Activated naive CD4-positive, alpha-beta T cell treated with anti-CD3 and anti-CD28 coated beads for 36 hours (primary cell): ENCODE measurements at regions not wholly inside any gene's neighbourhood (a gene's known extent, or its start where the extent isn't known, plus 50 kb on each side); places are given as distances from the start of the nearest gene placed in this dataset.
"Not testable (repeated sequence)": the region's sequence is repeated elsewhere in the genome, so short reads cannot be mapped to it uniquely, and the experiment has no call there.

Experiments used
- CTCF ChIA-PET: fragments of 350-600 bp; sonication (Branson Sonifier 250); formaldehyde crosslinking; loops from one replicate; lab custom pipeline; 2021; ENCODE audit warnings: antibody characterized with exemption; lab: Charles Lee
- DNase-seq: peaks from one replicate; pipeline ENCODE4 v3.0.0-alpha.2; 2020
- H3K27ac Mint-ChIP-seq: one replicate; pipeline ENCODE4 v1.8.0; 2021; ENCODE audit warnings: mild to moderate bottlenecking, mixed read lengths
- H3K27me3 Mint-ChIP-seq: one replicate; pipeline ENCODE4 v1.8.0; 2021; ENCODE audit warnings: low read depth, mixed read lengths
- H3K36me3 Mint-ChIP-seq: one replicate; pipeline ENCODE4 v1.8.0; 2021; ENCODE audit warnings: low read depth, mixed read lengths
- H3K4me1 Mint-ChIP-seq: one replicate; pipeline ENCODE4 v1.8.0; 2021; ENCODE audit warnings: low read depth, mixed read lengths
- H3K4me3 Mint-ChIP-seq: one replicate; pipeline ENCODE4 v1.8.0; 2021; ENCODE audit warnings: mild to moderate bottlenecking, moderate library complexity, mixed read lengths
- H3K9me3 Mint-ChIP-seq: one replicate; pipeline ENCODE4 v1.8.0; 2021; ENCODE audit warnings: mixed read lengths
- intact Hi-C: fragments of 100-400 bp; cut with micrococcal nuclease; formaldehyde crosslinking; loops from one replicate; pipeline ENCODE4 v1.15.1; 2023

GRCh38 chr16:65278874-65279273, 157.0 kb upstream of the CDH11 start:
- no peak overlapping the region for H3K27ac Mint-ChIP-seq
- intact Hi-C loops, result no loop called here
- H3K27me3 Mint-ChIP-seq, result no peaks in the 10 kb centered on the region
- no peaks in the 10 kb centered on the region for H3K4me1 Mint-ChIP-seq
- no peak for DNase-seq
- peaks cover 7% of the 10 kb centered on the region for H3K9me3 Mint-ChIP-seq
- no peak overlapping the region for H3K4me3 Mint-ChIP-seq
- no peaks in the 10 kb centered on the region for H3K36me3 Mint-ChIP-seq
- CTCF ChIA-PET, result no interaction called here

GRCh38 chr16:65274566-65274965, 152.7 kb upstream of the CDH11 start:
- CTCF ChIA-PET, result no interaction called here
- Mint-ChIP-seq H3K4me1 (no peaks in the 10 kb centered on the region), H3K27me3 (no peaks in the 10 kb centered on the region), H3K36me3 (no peaks in the 10 kb centered on the region), H3K4me3 (no peak overlapping the region), H3K9me3 (peaks cover 11% of the 10 kb centered on the region), H3K27ac (no peak overlapping the region)
- intact Hi-C loops, result no loop called here
- DNase-seq, result no peak

DNA sequence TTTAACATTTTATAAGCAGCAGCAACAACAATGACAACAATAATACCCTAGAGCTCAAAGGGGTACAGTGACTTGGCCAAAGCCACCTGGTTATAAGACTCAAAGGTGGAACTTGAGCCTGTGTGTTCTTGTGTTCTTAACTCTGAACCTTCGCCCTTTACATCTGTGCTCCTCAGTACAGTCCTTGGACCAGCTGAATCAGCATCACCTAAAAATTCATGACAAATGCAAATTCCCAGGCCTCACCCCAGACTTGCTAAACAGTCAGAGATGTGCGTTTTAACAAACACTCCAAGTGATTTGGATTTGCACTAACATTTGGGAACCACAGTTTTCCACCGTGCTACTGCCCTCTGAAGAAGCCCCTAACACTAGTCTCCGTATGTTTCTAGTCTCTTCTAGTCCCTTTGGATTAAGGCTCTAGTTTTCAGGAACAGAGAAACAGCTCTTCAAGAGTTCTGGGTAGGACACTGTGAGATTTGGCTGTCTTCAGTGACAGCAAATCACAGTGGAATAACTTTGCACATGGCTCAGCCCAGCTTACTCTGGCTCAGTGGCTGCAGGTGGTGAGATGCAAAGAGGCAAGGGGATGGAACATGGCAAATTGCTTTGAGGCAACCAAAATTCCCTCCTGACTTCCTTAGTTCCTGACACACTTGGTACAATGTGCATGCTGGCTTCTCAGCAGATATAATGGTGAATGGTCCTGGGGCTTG, 151.0 kb upstream of the CDH11 start:
- Mint-ChIP-seq H3K9me3 (peaks cover 12% of the 10 kb centered on the region), H3K4me1 (no peaks in the 10 kb centered on the region), H3K4me3 (no peak overlapping the region), H3K27me3 (no peaks in the 10 kb centered on the region), H3K36me3 (no peaks in the 10 kb centered on the region), H3K27ac (no peak overlapping the region)
- DNase-seq, result no peak
- CTCF ChIA-PET, result no interaction called here
- intact Hi-C loops, result no loop called here

DNA sequence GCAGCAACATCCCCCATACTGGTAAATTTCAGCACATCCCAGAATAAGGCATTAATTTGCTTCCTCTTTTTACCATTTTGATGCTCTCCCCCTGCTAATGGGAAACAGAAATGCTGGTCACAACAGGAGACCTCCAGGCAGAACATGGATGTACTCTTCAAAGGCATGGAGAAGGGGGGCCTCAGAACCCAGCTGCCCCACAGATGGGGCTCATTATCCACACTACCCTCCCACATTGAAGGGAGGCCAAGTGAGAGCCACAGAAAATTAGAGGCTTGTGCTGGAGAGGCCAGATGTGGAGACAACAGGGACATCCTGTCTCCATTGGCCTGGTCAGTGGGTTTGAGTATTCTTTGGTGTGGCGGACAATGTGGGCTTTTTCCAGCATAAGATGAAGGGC, 150.1 kb upstream of the CDH11 start:
- intact Hi-C loops, result no loop called here
- CTCF ChIA-PET, result no interaction called here
- Mint-ChIP-seq H3K27me3 (no peaks in the 10 kb centered on the region), H3K9me3 (peaks cover 11% of the 10 kb centered on the region), H3K4me3 (no peak overlapping the region), H3K4me1 (no peaks in the 10 kb centered on the region), H3K27ac (no peak overlapping the region), H3K36me3 (no peaks in the 10 kb centered on the region)
- no peak for DNase-seq

GRCh38 chr16:65268331-65268730, 146.5 kb upstream of the CDH11 start:
- H3K36me3 Mint-ChIP-seq, result peaks cover 1% of the 10 kb centered on the region
- no peak overlapping the region for H3K4me3 Mint-ChIP-seq
- CTCF ChIA-PET, result no interaction called here
- H3K4me1 Mint-ChIP-seq, result no peaks in the 10 kb centered on the region
- no peak for DNase-seq
- H3K27ac Mint-ChIP-seq, result no peak overlapping the region
- no peaks in the 10 kb centered on the region for H3K27me3 Mint-ChIP-seq
- peaks cover 10% of the 10 kb centered on the region for H3K9me3 Mint-ChIP-seq
- intact Hi-C loops, result no loop called here

- H3K4me1 Mint-ChIP-seq, result no peaks in the 10 kb centered on the region
- H3K36me3 Mint-ChIP-seq, result peaks cover 1% of the 10 kb centered on the region
- H3K4me3 Mint-ChIP-seq, result no peak overlapping the region
- H3K27ac Mint-ChIP-seq, result no peak overlapping the region
- intact Hi-C loops, result no loop called here
- peaks cover 3% of the 10 kb centered on the region for H3K9me3 Mint-ChIP-seq
- H3K27me3 Mint-ChIP-seq, result no peaks in the 10 kb centered on the region
- CTCF ChIA-PET, result no interaction called here
- DNase-seq, result no peak
These were observed 142.0 kb upstream of the CDH11 start for GRCh38 chr16:65263896-65264295.

DNA sequence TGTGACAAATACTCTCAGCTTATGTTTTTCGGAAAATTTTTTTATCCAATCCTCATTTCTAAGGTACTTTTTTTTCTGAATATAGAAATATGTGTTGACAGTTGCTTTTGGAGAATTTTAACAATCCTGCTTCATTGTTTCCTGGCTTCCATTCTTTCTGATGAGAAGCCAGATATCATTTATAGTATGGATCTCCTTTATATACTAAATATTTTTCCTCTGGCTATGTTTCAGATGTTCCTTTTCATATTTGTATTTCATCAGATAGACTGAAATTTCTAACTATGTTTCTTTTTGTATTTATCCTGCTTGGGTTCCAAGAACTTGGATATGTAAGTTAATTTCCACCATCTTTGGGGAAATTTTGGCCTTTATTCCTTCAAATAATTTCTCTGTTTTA, 138.9 kb upstream of the CDH11 start:
- no peaks in the 10 kb centered on the region for H3K4me1 Mint-ChIP-seq
- no peak overlapping the region for H3K27ac Mint-ChIP-seq

DNA sequence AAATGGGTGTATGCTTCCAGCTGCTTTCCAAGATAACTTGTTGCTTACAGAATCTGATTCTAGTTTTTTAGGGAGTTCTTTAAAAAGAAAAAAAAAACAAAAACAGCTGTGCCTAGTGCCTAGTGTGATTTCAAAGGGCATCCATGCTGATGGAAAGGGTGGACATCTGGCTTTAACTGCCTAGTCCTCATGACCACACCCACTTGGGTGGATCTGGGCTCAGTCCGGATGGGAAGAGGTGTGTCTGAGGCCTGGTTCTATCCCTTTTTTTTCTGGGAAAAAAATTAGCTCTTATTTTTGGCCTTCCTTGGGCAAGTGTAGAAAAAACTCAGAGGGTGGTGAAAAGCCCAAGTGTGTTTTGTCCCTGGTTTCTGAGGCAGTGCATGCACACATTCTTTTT, 132.3 kb upstream of the CDH11 start:
- no peaks in the 10 kb centered on the region for H3K27me3 Mint-ChIP-seq
- DNase-seq, result no peak
- no peak overlapping the region for H3K27ac Mint-ChIP-seq
- H3K4me1 Mint-ChIP-seq, result no peaks in the 10 kb centered on the region
- CTCF ChIA-PET, result no interaction called here
- intact Hi-C loops, result no loop called here
- H3K36me3 Mint-ChIP-seq, result no peaks in the 10 kb centered on the region
- H3K4me3 Mint-ChIP-seq, result no peak overlapping the region
- no peaks in the 10 kb centered on the region for H3K9me3 Mint-ChIP-seq

More for the DNA sequence above, 138.9 kb upstream of the CDH11 start:
- no peak for DNase-seq
- Mint-ChIP-seq H3K9me3 (peaks cover 3% of the 10 kb centered on the region), H3K4me3 (no peak overlapping the region), H3K36me3 (no peaks in the 10 kb centered on the region), H3K27me3 (no peaks in the 10 kb centered on the region)
- intact Hi-C loops, result no loop called here
- CTCF ChIA-PET, result no interaction called here

DNA sequence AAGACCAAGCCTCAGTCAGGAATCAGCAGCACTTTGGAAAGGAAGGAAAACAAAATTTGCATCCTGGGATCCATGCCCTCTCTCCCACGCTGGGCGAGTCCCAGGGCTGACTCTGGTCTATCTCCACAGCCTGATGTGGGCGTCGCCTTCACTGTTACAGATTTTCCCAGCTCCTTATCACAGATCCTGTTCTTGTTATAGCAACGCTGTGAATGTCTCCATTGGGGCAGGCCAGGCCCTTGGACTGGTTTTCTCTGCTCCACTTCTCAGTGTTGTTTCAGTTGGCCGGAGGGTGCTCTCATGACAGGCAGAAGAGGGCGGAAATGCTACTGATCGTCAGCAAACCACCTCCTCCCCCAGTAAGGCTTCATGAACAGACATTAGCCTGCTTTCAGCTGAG, 127.9 kb upstream of the CDH11 start:
- H3K36me3 Mint-ChIP-seq, result no peaks in the 10 kb centered on the region
- H3K4me3 Mint-ChIP-seq, result no peak overlapping the region
- peaks cover 2% of the 10 kb centered on the region for H3K9me3 Mint-ChIP-seq
- H3K27ac Mint-ChIP-seq, result no peak overlapping the region
- no peaks in the 10 kb centered on the region for H3K27me3 Mint-ChIP-seq
- DNase-seq, result no peak
- intact Hi-C loops, result no loop called here
- CTCF ChIA-PET, result no interaction called here
- no peaks in the 10 kb centered on the region for H3K4me1 Mint-ChIP-seq

- CTCF ChIA-PET, result no interaction called here
- intact Hi-C loops, result no loop called here
- Mint-ChIP-seq H3K27ac (no peak overlapping the region), H3K36me3 (no peaks in the 10 kb centered on the region), H3K27me3 (no peaks in the 10 kb centered on the region), H3K4me3 (no peak overlapping the region), H3K9me3 (peaks cover 2% of the 10 kb centered on the region), H3K4me1 (no peaks in the 10 kb centered on the region)
- DNase-seq, result no peak
These were observed 122.9 kb upstream of the CDH11 start for GRCh38 chr16:65244787-65245186.

DNA sequence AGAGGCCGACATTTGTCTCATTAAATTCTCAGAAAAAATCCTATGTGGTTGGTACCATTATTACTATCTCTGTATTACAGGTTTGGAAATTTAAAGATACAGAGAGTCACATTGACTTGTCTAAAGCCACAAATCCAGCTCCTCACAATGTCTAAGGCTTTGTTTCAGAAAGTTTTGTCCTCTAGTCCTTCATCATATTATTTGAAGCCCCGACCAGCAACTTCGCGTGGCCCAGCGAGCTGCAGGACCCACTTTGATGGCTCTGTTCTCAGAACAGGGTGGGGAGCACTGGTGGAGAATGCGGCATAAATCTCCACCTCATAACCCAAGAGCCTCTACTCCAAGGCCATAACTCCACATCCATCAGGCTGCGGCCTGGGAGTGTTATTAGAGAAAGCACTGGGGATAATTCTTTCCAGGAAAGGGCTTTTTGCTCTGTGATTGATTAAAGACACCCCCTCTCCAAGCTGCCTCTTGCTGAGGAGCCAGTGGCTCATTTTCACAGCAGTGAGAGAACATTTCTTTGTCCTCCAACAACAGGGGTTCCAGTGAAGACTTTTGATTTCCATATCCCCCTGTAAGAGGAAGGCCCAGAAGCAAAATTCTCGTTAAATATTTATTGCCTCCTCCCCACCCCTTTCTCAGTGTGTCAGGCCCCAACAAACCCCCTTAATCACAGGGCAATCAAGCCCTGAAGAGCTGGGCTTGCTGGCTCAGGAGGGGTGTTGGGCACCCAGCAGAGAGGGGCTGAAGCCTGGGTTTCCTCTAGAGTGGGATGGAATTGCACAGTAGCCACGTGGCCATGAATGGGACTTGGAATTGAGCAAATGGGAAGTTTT, 113.7 kb upstream of the CDH11 start:
- Mint-ChIP-seq H3K4me3 (no peak overlapping the region), H3K4me1 (no peaks in the 10 kb centered on the region), H3K27me3 (no peaks in the 10 kb centered on the region), H3K36me3 (no peaks in the 10 kb centered on the region), H3K9me3 (peaks cover 10% of the 10 kb centered on the region), H3K27ac (no peak overlapping the region)
- DNase-seq, result no peak
- intact Hi-C loops, result no loop called here
- CTCF ChIA-PET, result no interaction called here

GRCh38 chr16:65234721-65235320, 113.0 kb upstream of the CDH11 start:
- H3K9me3 Mint-ChIP-seq, result peaks cover 10% of the 10 kb centered on the region
- DNase-seq, intact Hi-C loops, H3K4me1 Mint-ChIP-seq, H3K27me3 Mint-ChIP-seq, H3K27ac Mint-ChIP-seq, CTCF ChIA-PET, H3K4me3 Mint-ChIP-seq, H3K36me3 Mint-ChIP-seq: not testable (repeated sequence)
